ENCODE measurements at regions not wholly inside any gene's neighbourhood (a gene's known extent, or its start where the extent isn't known, plus 50 kb on each side); places are given as distances from the start of the nearest gene placed in this dataset.

GRCh38 chr5:159515197-159515596 is 184.9 kb upstream of the IL12B start:
- no peak overlapping the region for H3K9ac ChIP-seq (ENCODE audit: control insufficient read depth, insufficient read depth, low read length)
- ChIA-PET RAD21 (ENCODE audit: unreplicated experiment) (interaction anchor here (0.6 kb wide), 1 partner anchor 13 kb away, joined by 3 read pairs; no protein-coding TSS in a partner anchor), POLR2A (interaction anchor here (0.6 kb wide), 1 partner anchor 227 kb away, joined by 5 read pairs; no protein-coding TSS in a partner anchor), SMC1A (ENCODE audit: uncharacterized antibody, unreplicated experiment) (interaction anchor here (1.1 to 1.4 kb wide), 4 partner anchors 11 to 228 kb away, joined by 3 to 4 read pairs (median 3); no protein-coding TSS in a partner anchor), CTCF (interaction anchor here (0.6 to 2.6 kb wide), 12 partner anchors 10 to 449 kb away, joined by 3 to 13 read pairs (median 5); no protein-coding TSS in a partner anchor)
- H3K4me3 ChIP-seq, result no peak overlapping the region
- H3K4me1 ChIP-seq (ENCODE audit: control insufficient read depth, insufficient read depth, low read length), result peaks cover 3% of the 10 kb centered on the region; the same call in 1 of the 2 replicates
- FAIRE-seq, result no peak
- BruUV-seq (replicated peaks), result no TSS peak
- no peaks in the 10 kb centered on the region for H4K20me1 ChIP-seq (ENCODE audit: control insufficient read depth, insufficient read depth)
- no peak for DNase-seq (ENCODE audit: low read depth, low spot score)
- H3K36me3 ChIP-seq (ENCODE audit: control insufficient read depth in 2 of 2, insufficient read depth in 2 of 2, low read length in 1 of 2), result no peaks in the 10 kb centered on the region
- no peak overlapping the region for H3K4me2 ChIP-seq (ENCODE audit: control insufficient read depth, insufficient read depth)
- peak; percentile 11; the same call in 2 of the 3 replicates for ATAC-seq
- H2AFZ ChIP-seq (ENCODE audit: control insufficient read depth, low read depth, low read length), result no peak overlapping the region
- no peaks in the 10 kb centered on the region for H3K27me3 ChIP-seq (replicated peaks in 1 of 2; ENCODE audit: control insufficient read depth in 2 of 2, insufficient read depth in 2 of 2, low read length in 1 of 2)
- TF ChIP-seq SUPT20H (IDR thresholded peaks at IDR 0.05; ENCODE audit: borderline replicate concordance, control insufficient read depth, low read depth, low read length) (no peak), DPF2 (IDR thresholded peaks at IDR 0.05) (no peak), HDAC2 (IDR thresholded peaks at IDR 0.05) (no peak), HDGF (IDR thresholded peaks at IDR 0.05) (no peak), SMAD1 (IDR thresholded peaks at IDR 0.05; ENCODE audit: low read depth, partially characterized antibody) (no peak), MTA2 (IDR thresholded peaks at IDR 0.05; ENCODE audit: low read depth) (no peak)
- TF ChIP-seq, protein P1, sequence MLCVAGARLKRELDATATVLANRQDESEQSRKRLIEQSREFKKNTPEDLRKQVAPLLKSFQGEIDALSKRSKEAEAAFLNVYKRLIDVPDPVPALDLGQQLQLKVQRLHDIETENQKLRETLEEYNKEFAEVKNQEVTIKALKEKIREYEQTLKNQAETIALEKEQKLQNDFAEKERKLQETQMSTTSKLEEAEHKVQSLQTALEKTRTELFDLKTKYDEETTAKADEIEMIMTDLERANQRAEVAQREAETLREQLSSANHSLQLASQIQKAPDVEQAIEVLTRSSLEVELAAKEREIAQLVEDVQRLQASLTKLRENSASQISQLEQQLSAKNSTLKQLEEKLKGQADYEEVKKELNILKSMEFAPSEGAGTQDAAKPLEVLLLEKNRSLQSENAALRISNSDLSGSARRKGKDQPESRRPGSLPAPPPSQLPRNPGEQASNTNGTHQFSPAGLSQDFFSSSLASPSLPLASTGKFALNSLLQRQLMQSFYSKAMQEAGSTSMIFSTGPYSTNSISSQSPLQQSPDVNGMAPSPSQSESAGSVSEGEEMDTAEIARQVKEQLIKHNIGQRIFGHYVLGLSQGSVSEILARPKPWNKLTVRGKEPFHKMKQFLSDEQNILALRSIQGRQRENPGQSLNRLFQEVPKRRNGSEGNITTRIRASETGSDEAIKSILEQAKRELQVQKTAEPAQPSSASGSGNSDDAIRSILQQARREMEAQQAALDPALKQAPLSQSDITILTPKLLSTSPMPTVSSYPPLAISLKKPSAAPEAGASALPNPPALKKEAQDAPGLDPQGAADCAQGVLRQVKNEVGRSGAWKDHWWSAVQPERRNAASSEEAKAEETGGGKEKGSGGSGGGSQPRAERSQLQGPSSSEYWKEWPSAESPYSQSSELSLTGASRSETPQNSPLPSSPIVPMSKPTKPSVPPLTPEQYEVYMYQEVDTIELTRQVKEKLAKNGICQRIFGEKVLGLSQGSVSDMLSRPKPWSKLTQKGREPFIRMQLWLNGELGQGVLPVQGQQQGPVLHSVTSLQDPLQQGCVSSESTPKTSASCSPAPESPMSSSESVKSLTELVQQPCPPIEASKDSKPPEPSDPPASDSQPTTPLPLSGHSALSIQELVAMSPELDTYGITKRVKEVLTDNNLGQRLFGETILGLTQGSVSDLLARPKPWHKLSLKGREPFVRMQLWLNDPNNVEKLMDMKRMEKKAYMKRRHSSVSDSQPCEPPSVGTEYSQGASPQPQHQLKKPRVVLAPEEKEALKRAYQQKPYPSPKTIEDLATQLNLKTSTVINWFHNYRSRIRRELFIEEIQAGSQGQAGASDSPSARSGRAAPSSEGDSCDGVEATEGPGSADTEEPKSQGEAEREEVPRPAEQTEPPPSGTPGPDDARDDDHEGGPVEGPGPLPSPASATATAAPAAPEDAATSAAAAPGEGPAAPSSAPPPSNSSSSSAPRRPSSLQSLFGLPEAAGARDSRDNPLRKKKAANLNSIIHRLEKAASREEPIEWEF (IDR thresholded peaks at IDR 0.05; ENCODE audit: insufficient replicate concordance, low read depth, low read length), result no peak
- TF ChIP-seq, protein P2, sequence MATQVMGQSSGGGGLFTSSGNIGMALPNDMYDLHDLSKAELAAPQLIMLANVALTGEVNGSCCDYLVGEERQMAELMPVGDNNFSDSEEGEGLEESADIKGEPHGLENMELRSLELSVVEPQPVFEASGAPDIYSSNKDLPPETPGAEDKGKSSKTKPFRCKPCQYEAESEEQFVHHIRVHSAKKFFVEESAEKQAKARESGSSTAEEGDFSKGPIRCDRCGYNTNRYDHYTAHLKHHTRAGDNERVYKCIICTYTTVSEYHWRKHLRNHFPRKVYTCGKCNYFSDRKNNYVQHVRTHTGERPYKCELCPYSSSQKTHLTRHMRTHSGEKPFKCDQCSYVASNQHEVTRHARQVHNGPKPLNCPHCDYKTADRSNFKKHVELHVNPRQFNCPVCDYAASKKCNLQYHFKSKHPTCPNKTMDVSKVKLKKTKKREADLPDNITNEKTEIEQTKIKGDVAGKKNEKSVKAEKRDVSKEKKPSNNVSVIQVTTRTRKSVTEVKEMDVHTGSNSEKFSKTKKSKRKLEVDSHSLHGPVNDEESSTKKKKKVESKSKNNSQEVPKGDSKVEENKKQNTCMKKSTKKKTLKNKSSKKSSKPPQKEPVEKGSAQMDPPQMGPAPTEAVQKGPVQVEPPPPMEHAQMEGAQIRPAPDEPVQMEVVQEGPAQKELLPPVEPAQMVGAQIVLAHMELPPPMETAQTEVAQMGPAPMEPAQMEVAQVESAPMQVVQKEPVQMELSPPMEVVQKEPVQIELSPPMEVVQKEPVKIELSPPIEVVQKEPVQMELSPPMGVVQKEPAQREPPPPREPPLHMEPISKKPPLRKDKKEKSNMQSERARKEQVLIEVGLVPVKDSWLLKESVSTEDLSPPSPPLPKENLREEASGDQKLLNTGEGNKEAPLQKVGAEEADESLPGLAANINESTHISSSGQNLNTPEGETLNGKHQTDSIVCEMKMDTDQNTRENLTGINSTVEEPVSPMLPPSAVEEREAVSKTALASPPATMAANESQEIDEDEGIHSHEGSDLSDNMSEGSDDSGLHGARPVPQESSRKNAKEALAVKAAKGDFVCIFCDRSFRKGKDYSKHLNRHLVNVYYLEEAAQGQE (IDR thresholded peaks at IDR 0.05; ENCODE audit: low read depth, low read length), result no peak
- WGBS (ENCODE audit: insufficient coverage, insufficient replicate concordance, low lambda C conversion rate, missing lambda C conversion rate), result 54% methylated on average over 4 of the region's 4 CpGs
- no peaks in the 10 kb centered on the region for H3K9me3 ChIP-seq (replicated peaks; ENCODE audit: control insufficient read depth, insufficient read depth, low read length)
- in situ Hi-C loops (cut with MboI), result no loop called here
- no peaks in the 10 kb centered on the region for H3K79me2 ChIP-seq (ENCODE audit: control insufficient read depth, insufficient read depth, low read length)
- H3K27ac ChIP-seq (ENCODE audit: control insufficient read depth, insufficient read depth), result no peak overlapping the region
- intact Hi-C loops (cut with micrococcal nuclease; ENCODE audit: unreplicated experiment), result loop anchor here (5.0 kb wide), 1 partner anchor 183 kb away; the partner anchor contains the start of gene IL12B

All from GM12878 (cell line).